ENCODE measurements at regions not wholly inside any gene's neighbourhood (a gene's known extent, or its start where the extent isn't known, plus 50 kb on each side); places are given as distances from the start of the nearest gene placed in this dataset.

DNA sequence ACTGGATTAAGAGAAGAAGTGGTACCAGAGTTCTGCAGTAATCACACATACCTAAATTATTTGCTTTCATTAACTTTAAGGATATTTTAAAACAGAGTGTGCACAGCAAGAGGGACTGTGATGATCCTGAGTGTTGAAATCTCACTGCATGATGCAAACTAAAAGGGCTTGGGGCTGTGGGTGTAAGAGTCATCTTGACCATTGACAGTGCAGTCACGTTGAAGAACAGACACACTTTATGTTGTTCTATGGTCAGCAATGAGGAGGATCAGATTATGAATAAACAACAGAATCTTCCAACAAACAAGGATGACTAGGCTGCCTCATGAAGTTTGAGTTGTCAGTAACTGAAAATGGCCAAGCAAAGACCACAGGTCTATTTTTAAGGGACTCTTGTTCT lies 87.2 kb upstream of the GALNT5 start:
- DNase-seq (ENCODE audit: low spot score) = no peak
- ATAC-seq (ENCODE audit: insufficient number of reproducible peaks, low FRiP score, low read depth) = no peak

DNA sequence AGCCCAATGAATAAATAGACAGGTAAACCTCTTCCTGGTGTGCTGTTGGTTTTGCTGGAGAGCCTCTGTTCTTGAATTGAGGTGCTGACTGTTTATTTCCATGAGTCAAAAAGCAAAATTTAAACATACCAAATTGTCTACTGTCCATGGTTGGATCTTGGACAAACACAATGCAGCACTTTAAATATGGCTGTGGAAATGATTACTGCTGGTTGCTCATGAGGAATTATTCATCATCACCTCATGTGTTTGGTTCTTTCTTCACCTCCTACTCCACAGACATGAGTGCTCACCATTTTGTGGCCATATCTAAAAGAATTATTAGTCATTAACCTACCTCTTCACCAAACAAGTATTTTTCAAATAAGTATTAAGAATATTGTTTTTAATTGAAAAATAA lies 85.3 kb upstream of the GALNT5 start:
- Histone ChIP-seq H3K27ac (no peak overlapping the region), H3K27me3 (replicated peaks; ENCODE audit: insufficient read depth) (no peaks in the 10 kb centered on the region), H3K36me3 (no peaks in the 10 kb centered on the region), H3K9me3 (no peaks in the 10 kb centered on the region), H3K4me1 (ENCODE audit: control insufficient read depth in 1 of 2, low read depth in 2 of 2) (peaks cover 0 to 7% of the 10 kb centered on the region in 2 donors), H3K4me3 (no peak overlapping the region)
- ATAC-seq (ENCODE audit: insufficient number of reproducible peaks, low FRiP score, low read depth) (no peak), DNase-seq (ENCODE audit: low spot score) (no peak)
- TF ChIP-seq, protein P1, sequence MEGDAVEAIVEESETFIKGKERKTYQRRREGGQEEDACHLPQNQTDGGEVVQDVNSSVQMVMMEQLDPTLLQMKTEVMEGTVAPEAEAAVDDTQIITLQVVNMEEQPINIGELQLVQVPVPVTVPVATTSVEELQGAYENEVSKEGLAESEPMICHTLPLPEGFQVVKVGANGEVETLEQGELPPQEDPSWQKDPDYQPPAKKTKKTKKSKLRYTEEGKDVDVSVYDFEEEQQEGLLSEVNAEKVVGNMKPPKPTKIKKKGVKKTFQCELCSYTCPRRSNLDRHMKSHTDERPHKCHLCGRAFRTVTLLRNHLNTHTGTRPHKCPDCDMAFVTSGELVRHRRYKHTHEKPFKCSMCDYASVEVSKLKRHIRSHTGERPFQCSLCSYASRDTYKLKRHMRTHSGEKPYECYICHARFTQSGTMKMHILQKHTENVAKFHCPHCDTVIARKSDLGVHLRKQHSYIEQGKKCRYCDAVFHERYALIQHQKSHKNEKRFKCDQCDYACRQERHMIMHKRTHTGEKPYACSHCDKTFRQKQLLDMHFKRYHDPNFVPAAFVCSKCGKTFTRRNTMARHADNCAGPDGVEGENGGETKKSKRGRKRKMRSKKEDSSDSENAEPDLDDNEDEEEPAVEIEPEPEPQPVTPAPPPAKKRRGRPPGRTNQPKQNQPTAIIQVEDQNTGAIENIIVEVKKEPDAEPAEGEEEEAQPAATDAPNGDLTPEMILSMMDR (IDR thresholded peaks at IDR 0.05) = no peak

More for the DNA sequence above, 87.2 kb upstream of the GALNT5 start:
- Histone ChIP-seq H3K4me1 (ENCODE audit: control insufficient read depth in 1 of 2, low read depth in 2 of 2) (peaks cover 0 to 7% of the 10 kb centered on the region in 2 donors), H3K36me3 (no peaks in the 10 kb centered on the region), H3K27me3 (replicated peaks; ENCODE audit: insufficient read depth) (no peaks in the 10 kb centered on the region), H3K27ac (no peak overlapping the region), H3K9me3 (no peaks in the 10 kb centered on the region), H3K4me3 (no peak overlapping the region)
- TF ChIP-seq, protein P1 (IDR thresholded peaks at IDR 0.05) = no peak

DNA sequence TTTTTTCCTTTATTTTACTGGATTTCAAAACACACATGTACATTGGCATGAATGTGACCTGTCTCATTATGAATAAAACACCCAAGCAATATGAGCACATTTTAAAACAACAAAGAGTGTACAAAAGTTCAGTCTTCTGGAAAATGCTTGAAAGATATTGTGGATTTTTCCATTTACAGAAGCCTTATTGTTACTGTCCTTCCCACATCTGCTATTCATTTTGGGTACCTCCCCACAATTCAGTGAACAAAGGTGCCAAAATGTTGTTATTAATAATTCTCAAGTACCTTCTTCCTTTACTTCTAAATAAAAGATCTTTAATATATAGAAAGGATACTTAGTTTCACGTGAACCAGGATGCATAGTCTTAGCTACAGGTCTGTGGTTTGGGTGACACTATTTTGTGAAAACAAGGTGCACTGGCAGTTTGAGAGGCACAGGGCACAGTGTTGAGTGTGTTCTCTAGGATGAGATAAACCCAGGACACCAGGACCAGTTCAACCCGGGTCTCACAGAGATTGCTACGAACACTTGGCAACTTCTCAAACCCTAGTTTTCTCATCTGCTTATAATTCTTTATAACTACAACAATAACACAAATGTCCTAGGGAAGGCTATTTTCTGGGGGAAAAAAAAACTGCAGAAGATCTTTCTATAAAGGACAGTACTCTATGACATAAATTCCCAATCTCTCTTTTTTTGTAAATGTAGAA lies 84.5 kb upstream of the GALNT5 start:
- H3K36me3 ChIP-seq = no peaks in the 10 kb centered on the region
- ATAC-seq (ENCODE audit: insufficient number of reproducible peaks, low FRiP score, low read depth) (no peak), DNase-seq (ENCODE audit: low spot score) (no peak)
- peak overlapping the region in 1 of 2 donors; percentile 36 for H3K27ac ChIP-seq
- no peaks in the 10 kb centered on the region for H3K9me3 ChIP-seq
- peak overlapping the region; percentile 21 for H3K4me3 ChIP-seq
- TF ChIP-seq, protein P1 (IDR thresholded peaks at IDR 0.05) = no peak
- no peaks in the 10 kb centered on the region for H3K27me3 ChIP-seq (replicated peaks; ENCODE audit: insufficient read depth)
- H3K4me1 ChIP-seq (ENCODE audit: control insufficient read depth in 1 of 2, low read depth in 2 of 2) = peaks cover 0 to 7% of the 10 kb centered on the region in 2 donors

DNA sequence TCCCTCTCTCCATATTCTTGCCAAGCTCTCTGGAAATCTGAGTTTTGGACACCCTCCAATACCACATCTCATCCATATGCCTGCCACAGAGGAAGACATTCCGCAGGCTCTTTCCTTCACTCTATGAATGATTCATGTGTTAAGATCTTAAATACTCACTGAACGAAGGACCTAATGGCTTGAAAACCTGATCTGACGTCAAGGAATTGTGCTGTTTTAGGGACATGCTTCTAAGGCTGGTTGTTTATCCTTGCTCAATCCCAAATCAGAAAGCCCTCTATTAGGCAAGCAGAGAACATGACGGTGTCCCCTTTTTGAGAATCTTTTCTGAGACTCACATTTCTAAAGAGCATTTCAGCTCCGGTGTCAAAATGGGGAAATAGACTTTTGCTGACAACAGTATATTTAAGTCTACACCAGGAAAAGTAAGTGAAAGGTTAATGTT lies 83.7 kb upstream of the GALNT5 start:
- ATAC-seq (ENCODE audit: insufficient number of reproducible peaks, low FRiP score, low read depth) (peak; percentile 76), DNase-seq (ENCODE audit: low spot score) (no peak)
- TF ChIP-seq, protein P1 (IDR thresholded peaks at IDR 0.05) = no peak

DNA sequence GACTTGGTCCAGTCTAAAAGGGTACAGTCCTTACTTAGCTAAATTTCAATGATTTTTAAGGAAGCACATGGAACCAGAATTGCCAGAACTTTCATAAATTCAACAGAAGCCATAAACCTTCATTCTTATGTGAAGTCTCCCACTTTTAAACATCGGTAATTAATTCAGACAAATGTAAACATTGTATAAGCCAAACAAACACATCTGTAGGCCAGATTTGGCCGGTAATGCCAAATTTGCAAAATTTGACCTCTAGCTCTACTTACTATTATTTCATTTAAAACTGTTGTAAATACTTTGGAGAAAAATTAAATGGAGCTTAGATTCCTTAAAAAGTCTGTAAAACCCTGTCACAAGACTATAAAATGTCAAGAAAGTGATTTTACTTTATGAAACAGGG lies 83.2 kb upstream of the GALNT5 start:
- no peak for ATAC-seq (ENCODE audit: insufficient number of reproducible peaks, low FRiP score, low read depth)
- H3K4me3 ChIP-seq = no peak overlapping the region
- TF ChIP-seq, protein P1 (IDR thresholded peaks at IDR 0.05) = no peak
- no peaks in the 10 kb centered on the region for H3K27me3 ChIP-seq (replicated peaks; ENCODE audit: insufficient read depth)
- DNase-seq (ENCODE audit: low spot score) = no peak
- peak overlapping the region in 1 of 2 donors; percentile 36 for H3K27ac ChIP-seq
- H3K36me3 ChIP-seq = no peaks in the 10 kb centered on the region
- no peaks in the 10 kb centered on the region for H3K9me3 ChIP-seq
- peaks cover 0 to 7% of the 10 kb centered on the region in 2 donors for H3K4me1 ChIP-seq (ENCODE audit: control insufficient read depth in 1 of 2, low read depth in 2 of 2)

More for the DNA sequence above, 83.7 kb upstream of the GALNT5 start:
- Histone ChIP-seq H3K27ac (peak overlapping the region in 1 of 2 donors; percentile 36), H3K9me3 (no peaks in the 10 kb centered on the region), H3K36me3 (no peaks in the 10 kb centered on the region), H3K4me1 (ENCODE audit: control insufficient read depth in 1 of 2, low read depth in 2 of 2) (peaks cover 0 to 7% of the 10 kb centered on the region in 2 donors), H3K4me3 (peak overlapping the region; percentile 21), H3K27me3 (replicated peaks; ENCODE audit: insufficient read depth) (no peaks in the 10 kb centered on the region)

All from thoracic aorta (tissue), 2 donors.